Fibroblast of mammary gland (primary cell): ENCODE measurements at regions not wholly inside any gene's neighbourhood (a gene's known extent, or its start where the extent isn't known, plus 50 kb on each side); places are given as distances from the start of the nearest gene placed in this dataset.
A peak's percentile ranks its signal among the peaks of the same experiment; 100 is the strongest.
"Not testable (repeated sequence)": the region's sequence is repeated elsewhere in the genome, so short reads cannot be mapped to it uniquely, and the experiment has no call there.

Experiments used
- DNase-seq: peaks from one replicate; pipeline ENCODE4 v3.0.0-alpha.2; 2010; ENCODE audit warnings: low read depth
- H3K4me3 ChIP-seq: 2 replicates; pipeline ENCODE4 v1.5.1; 2011; ENCODE audit warnings: low read depth, mild to moderate bottlenecking, low read length, moderate library complexity; ENCODE audit not compliant: control insufficient read depth
- CTCF ChIP-seq: conservative IDR thresholded peaks from 2 replicates; pipeline ENCODE4 v1.5.1; 2011; ENCODE audit warnings: low read depth, low read length, inconsistent platforms; ENCODE audit not compliant: control insufficient read depth, insufficient read depth

- H3K4me3 ChIP-seq, result no peak overlapping the region
- TF ChIP-seq CTCF, result peak; percentile 46
- peak; percentile 30 for DNase-seq
These were observed 161.5 kb downstream of the MZT1 start for GRCh38 chr13:72565893-72566292.

GRCh38 chr13:72562686-72563085 is 164.7 kb downstream of the MZT1 start:
- H3K4me3 ChIP-seq, result no peak overlapping the region
- no peak for DNase-seq
- TF ChIP-seq CTCF, result no peak

GRCh38 chr13:72561791-72562190 is 165.6 kb downstream of the MZT1 start:
- H3K4me3 ChIP-seq, result no peak overlapping the region
- DNase-seq, result no peak
- no peak for TF ChIP-seq CTCF

GRCh38 chr13:72559716-72560115 is 167.7 kb downstream of the MZT1 start:
- no peak for DNase-seq
- H3K4me3 ChIP-seq, result no peak overlapping the region
- no peak for TF ChIP-seq CTCF

GRCh38 chr13:72556945-72557344 is 170.5 kb downstream of the MZT1 start:
- H3K4me3 ChIP-seq, result no peak overlapping the region
- TF ChIP-seq CTCF, result no peak
- DNase-seq, result no peak

GRCh38 chr13:72555601-72556000 is 171.8 kb downstream of the MZT1 start:
- DNase-seq, result no peak
- no peak overlapping the region for H3K4me3 ChIP-seq
- no peak for TF ChIP-seq CTCF

- H3K4me3 ChIP-seq, result no peak overlapping the region
- no peak for TF ChIP-seq CTCF
- DNase-seq, result no peak
These were observed 174.7 kb downstream of the MZT1 start for GRCh38 chr13:72552731-72553130.

GRCh38 chr13:72545895-72546294 is 181.5 kb downstream of the MZT1 start:
- not testable (repeated sequence) for DNase-seq, H3K4me3 ChIP-seq
